LoVo (cell line): ENCODE measurements at regions not wholly inside any gene's neighbourhood (a gene's known extent, or its start where the extent isn't known, plus 50 kb on each side); places are given as distances from the start of the nearest gene placed in this dataset.

Experiments
- DNase-seq: peaks from one replicate; pipeline ENCODE4 v3.0.0-alpha.2; 2016; ENCODE audit warnings: low spot score

DNA sequence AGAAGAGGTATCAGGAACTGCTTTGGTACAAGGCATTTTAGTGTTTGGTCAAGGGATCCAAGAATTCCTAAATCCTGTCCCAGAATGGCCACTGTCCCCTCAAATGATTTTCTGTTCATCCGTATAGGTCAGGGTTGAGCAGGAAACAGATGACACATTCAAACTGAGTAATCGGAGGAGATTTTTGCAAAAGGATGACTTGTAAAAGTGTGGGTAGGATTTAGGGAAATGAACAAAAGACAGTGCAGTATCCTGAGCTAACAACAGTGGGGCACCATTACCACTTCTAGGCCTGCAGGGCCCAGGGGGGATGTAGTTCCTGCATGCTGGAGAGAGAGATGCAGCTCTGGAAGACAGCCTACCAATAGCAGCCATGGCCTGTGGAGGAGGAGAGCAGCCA, 290.1 kb downstream of the ZSWIM6 start:
- no peak for DNase-seq

- no peak for DNase-seq
Observed at GRCh38 chr5:61623401-61624069, 291.5 kb downstream of the ZSWIM6 start.

DNA sequence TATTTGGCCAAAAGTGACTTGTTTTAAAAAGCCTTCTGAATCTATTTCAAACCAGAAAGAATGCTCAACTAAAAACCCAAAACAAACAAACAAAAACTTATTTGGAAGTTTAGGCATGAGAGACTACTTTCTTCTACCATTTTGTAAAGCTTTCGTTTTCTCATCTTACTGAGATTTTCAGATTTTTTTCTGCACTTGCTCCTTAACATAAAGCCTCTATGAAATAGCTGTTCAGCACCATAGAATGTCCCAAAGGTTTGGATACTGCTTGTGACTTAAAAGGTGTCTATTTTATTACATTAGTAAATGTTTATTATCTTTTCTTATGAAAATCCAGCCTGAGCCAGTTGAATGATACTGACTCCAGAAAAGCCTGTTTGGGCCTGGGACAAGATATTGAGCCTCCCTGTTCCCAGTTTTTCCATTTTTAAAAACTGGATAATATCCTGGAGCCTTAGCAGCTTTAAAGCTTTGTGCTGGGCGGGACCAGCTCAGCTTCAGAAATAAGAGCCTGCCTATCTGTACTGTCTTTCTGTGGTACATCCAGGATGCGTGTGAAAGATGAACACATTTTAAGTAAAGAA, 292.6 kb downstream of the ZSWIM6 start:
- DNase-seq: no peak

- DNase-seq: no peak
Observed at GRCh38 chr5:61625137-61625561, 293.1 kb downstream of the ZSWIM6 start.

DNA sequence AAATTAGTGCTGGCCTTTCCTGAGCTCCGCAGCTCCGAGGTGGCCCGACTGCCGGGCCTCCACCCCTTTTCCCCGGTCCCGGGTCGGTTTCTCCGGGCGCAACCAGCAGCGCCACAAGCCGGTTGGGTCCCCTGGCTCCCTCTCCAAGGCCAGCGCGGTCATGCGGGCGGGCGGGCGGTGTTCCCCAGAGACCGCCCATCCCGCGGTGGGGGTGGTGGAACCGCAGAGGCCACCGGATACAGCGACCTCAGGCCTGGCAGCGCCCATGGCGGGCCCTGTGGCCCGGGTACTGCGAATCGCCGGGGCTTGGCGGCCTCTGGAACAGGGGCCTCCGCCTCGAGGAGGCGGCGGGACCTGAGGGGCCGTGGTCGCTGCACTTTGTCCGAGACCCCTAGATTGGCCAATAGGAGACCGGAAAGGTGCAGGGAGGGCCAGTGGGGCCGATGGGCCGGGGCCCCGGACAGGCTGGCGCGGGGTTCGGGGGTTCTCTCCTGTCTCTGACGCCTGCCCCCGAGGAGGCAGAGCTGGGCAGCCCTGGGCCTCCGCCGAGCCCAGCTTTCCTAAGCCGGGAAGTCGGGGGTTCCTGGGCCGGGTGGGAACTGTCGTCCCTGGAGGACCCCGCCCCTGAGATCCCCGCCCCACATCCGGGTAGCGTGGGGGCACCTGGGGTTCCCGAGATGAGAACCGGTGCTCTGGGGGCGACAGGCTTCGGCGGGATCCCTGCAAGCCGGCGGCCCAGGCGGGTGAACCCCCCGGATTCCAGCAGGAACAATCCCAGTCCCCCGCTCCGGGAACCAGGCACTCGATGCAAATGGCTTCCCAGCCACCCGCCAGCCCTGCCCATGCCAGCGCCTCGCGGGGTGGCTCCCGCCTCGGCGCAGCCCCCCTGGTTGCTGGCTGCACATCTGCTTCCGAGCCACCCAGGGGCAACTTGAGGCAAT, 293.9 kb downstream of the ZSWIM6 start:
- DNase-seq: no peak

GRCh38 chr5:61626639-61627282, 294.7 kb downstream of the ZSWIM6 start:
- no peak for DNase-seq

- DNase-seq: no peak
Observed at GRCh38 chr5:61627531-61627930, 295.5 kb downstream of the ZSWIM6 start.

DNA sequence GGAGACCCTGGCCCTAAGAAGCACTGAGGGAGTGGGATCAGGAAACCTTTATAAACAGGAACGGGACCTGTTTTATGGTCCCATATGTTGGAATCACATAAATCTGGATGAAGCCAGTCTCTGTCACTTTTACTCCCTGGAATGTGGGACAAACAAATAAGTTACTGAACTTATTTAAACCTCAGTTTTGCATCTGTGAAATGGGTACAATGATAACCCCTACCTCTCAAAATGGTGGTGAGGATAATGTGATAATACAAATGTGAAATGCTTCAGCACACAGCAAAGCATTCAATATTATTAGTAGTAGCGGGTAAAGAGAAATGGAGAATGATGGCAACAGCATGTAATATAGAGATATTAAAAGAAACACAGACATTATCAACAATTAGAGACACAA, 298.9 kb downstream of the ZSWIM6 start:
- DNase-seq: no peak

DNA sequence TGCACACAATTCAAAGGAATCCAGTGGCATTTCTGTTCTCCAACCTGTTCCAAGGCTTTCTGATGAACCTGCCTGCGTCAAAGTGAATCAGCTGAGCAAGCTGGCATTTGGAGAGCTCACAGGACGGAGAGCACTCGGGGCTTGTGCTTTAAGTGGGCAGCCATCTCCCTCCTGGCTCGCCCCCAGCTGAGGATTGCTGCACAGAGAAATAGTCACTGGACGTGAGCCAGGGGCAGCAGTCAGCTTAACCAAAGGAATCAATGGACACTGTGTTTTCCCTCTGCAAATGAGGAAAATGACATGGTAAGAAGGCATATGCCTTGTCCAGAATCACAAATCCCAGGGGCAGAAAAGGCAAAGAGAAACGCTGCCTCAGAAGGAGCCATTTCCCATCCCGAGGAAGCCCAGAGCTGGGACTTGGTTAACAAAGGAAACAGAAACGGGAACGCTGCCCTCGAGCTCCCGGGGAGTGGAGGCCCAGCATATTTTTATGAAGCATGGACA, 299.4 kb downstream of the ZSWIM6 start:
- no peak for DNase-seq

DNA sequence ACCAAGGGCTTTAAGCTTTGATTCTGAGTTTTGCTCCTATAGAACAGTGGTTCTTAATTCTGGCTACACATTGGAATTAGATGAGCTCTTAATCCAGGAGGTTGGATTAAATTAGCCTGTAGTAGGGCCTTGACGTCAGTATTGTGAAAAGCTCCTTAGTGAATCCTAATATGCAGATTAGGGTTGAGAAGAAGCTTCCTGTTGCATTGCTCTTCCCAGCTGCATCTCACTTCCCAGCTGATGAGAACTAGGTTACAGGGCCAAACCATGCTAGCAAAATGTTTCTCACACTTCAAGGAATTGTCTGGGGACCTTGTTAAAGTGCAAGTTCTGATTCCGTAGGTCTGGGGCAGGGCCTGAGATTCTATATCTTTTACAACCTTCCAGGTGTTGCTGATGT, 300.0 kb downstream of the ZSWIM6 start:
- no peak for DNase-seq

DNA sequence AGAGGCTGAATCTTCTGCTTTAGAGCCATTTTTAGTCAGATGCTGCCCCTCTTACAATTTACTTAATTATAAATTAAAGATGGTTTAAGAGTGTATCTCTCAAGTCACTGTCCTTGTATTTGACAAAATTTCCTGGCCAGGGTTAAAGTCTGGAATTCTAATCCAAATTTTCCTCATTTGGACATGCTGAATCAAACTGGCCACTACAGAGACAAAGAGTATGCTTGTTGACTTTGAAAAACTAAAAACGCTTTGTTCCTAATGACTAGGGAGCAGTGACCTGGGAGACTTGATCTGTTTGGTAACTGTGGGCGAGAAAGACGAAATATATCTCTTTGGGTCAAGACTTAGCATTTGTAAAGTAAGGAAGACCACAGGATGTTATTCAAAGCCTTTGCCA, 303.2 kb downstream of the ZSWIM6 start:
- DNase-seq: no peak

GRCh38 chr5:61637566-61637965, 305.5 kb downstream of the ZSWIM6 start:
- no peak for DNase-seq

DNA sequence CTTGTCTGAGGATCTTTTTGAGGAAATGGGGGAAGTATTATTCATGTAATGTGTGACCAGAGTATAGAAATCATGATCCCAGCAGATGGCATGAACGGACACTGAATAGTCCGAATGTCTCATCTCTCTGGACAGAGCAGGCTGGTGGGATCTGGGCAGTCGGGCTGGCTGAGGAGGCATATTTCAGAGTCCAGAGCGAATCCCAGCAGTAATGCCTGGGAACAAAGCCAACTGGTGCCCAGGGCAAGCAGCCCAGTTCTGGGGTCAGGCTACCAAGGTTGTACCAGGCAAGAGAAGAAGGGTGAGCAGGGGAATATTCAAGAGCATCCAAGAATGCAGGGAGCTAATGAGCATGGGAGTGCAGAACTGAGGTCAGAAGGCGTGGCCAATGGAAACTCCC, 306.4 kb downstream of the ZSWIM6 start:
- DNase-seq: no peak

DNA sequence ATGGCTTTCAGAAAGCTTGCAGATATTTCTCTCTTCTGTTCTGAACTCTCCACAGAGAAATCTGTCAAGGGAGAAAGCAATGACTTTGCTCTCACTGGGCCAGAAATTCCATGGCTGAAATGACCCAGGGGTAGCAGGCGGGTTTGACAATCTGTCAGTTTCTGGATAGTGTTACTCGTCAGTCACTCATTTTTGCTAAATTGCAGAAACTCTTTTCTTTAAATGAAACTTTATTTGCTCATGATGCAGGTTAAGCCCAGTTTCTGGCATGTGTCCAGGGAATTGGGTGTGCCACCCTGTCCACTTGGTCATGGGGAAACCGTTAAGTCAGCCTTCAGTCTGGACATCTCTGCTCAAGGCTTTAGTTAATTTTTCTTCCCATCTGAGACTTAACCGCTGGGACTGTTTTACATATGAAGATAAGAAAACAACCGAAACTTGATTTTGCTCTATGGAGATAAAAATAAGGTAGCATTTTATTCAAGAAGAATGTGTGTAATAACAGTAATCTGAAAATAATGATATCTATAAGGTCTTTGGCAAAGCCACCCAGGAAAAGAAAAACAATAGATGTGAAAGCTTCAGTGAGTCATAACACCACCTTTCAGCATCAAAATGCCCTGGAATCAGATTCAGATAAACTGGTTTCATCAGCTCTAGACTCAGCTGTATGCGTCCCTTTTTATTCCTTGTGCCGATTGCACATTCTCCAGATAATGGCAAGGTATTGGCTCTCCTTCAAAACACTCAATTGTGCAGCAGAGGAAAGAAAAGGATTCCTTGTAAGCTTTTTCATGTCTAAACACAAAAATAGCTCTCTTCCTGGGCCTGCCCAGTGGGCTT, 308.3 kb downstream of the ZSWIM6 start:
- no peak for DNase-seq

DNA sequence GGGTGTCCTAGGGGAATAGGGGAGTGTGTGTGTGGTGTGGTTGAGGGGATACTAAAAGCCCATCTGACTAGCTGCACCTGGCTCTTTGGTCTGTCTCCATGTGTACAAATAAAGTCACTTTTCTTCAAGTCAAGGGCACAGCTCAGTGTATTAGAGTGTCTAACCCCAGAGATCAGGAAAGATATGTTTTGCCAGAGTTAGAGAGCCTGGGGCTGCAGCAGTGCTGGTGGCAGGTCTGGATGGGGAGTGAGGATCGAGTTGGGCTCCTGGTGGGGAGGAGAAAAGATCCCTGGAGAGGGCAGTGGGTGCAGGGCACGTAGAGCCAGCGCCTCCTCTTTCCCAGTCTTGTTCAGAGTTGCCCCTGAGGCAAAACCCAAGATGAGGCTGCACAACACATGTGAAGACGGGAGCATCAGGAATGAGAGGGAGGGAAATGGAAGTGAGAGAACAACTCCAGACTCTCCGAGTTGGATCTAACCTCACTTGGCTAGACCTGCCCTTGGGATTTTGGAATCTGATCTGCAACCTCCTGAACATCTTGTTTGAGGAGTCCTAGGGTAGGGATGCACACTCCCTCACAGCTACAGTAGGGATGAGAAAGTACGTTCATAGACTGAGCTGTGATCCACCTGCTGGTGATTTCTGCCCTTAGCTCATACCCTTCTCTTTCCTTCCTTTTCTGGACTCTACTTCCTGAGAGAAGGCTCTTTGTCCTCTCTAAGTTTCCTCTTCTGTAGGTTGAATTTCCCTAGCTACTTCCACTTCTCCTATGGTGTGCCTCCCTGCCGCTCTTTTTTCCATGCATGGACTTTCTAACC, 309.9 kb downstream of the ZSWIM6 start:
- no peak for DNase-seq

DNA sequence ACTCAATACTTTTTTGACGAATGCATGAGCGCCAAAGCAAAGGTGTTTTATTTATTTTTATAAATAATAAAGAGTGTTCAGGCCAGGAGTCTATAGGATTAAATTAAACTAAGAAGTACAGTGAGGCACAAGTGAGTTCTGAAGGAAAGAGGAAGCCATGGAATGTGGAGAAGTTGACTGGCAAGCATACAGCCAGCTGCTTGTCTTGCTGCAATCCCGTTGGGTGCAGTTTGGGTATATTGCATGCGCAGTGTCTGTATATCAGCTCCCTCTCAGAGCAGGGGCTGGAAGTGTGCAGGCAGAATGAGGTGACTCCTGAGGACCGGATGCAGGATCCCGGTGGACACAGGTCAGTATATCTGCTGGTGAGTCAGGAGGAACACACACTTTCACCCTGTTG, 315.6 kb downstream of the ZSWIM6 start:
- DNase-seq: no peak

DNA sequence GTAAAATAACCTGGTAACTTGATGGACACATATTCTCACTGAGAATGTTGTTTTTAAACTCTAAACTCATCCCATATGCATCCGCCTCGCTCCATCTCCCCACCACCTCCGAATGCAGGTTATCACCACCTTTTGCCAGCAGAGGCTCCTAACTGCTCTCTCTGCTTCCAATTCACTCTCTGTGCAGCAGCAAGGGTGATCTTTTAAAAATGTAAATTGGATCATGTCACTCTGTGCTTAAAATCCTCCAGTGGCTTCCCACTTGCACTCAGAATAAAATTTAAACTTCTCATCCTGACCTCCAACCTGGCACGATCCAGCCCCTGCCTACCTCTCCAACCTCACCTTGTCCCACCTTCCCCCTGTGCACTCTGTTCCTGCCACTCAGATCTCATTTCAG, 317.2 kb downstream of the ZSWIM6 start:
- DNase-seq: no peak

- DNase-seq: no peak
Observed at GRCh38 chr5:61649971-61650370, 317.9 kb downstream of the ZSWIM6 start.

- DNase-seq: no peak
Observed at GRCh38 chr5:61650661-61651060, 318.6 kb downstream of the ZSWIM6 start.

DNA sequence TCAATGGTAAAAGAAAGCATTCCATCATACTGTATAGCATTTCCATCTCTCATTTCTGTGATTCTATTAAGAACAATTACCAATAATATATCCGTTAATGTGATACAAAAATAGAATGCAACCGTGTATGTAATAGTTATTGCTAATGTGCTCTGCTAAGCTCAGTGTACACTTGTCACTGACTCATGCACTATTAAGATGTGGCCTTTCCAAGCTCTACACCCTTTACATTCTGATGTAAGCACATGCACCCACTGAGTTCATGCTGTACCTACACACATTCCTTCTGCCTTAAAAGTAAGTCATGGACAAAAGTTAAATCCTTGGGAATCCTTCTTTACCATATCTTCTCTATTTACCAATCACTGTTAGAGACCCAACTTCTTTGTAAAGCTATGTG, 319.1 kb downstream of the ZSWIM6 start:
- no peak for DNase-seq

DNA sequence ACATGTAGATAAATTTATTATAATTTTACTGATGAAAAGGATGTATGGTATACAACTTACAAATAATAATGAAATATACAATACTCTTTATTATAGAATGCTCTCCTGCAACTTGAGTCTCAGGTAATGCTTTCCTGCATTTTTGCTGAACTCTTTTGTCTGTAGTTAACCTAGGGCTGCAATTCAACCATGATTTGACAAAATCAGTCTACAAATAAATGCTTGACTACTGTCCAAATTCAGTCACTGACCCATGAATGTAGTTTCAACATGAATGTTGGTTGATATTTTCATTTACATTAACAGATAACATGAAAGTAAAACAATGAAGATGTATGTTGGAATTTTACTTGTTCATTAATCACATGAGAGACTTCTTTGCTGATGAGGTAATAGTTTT, 320.9 kb downstream of the ZSWIM6 start:
- no peak for DNase-seq
